Kidney tubule cell (primary cell): ENCODE measurements at regions not wholly inside any gene's neighbourhood (a gene's known extent, or its start where the extent isn't known, plus 50 kb on each side); places are given as distances from the start of the nearest gene placed in this dataset.

Experiments
- DNase-seq: peaks from one replicate; pipeline ENCODE4 v3.0.0-alpha.2; 2018; ENCODE audit warnings: low spot score

DNA sequence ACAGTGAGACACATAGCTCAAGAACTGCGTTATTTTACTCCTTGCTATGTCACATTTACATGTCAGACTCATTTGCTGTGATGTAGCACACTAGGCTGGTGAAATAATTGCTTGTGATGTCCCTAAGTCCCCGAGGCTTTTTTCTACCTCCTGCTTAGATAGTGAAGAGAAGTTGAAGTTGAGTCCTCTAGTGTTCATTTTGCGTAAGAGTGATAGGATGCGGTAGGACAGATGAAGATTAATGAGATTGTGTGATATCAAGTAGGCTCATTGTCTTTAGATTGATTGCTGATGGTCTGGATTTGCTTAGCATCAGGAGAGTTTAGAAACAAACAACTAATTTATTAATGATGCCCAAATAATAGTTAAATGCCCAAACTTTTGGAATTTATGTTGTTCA lies 173.6 kb upstream of the NUDT6 start:
- DNase-seq, result peak; percentile 4

DNA sequence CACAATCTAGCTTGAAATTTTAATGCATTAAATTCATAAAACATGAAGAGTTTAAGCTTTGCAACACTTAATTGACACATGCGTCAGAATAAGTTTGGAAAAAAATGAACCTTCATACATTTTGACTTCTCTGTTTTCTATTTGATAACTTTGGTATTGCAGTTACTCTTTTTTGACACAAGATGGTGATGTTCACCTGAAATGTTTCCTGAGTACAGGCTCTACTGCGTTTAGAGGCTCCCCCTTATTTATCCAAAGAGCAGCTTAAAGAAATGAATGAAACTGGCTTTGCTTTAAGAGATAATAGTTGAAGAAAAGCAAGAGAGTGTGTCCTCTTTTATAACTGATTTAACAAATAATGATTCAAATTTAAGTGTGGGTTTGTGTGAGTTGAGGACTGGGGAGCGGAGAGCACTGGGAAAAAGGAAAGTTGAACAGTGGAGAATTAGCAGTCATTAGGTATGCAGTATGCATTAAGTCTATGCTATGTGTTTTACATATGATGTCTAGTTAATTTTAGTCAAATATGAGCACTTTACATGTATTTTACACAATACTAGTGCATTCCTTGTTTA lies 180.6 kb upstream of the NUDT6 start:
- DNase-seq, result peak; percentile 57

DNA sequence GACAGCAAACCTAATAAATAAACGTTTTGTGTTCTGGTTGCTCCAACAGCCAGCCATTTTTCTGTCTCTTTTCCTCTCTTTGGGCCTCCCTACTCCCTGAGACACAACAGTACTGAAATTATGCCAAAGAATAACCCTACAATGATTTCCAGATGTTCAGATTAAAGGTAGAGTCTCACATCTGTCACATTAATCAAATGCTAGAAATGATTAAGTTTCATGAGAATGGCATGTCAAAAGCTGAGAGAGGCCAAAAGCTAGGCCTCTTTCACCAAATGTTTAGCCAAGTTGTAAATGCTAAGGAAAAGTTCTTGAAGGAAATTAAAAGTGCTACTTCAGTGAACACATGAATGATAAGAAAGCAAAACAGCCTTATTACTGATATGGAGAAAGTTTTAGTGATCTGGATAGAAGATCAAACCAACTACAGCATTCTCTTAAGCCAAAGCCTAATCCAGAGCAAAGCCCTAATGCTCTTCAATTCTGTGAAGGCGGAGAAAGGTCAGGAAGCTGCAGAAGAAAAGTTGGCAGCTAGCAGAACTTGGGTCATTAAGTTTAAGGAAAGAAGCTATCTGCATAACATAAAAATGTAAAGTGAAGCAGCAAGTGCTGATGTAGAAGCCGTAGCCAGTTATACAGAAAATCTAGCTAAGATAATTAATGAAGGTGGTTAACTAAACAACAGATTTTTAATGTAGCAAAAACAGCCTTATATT lies 182.1 kb upstream of the NUDT6 start:
- no peak for DNase-seq

DNA sequence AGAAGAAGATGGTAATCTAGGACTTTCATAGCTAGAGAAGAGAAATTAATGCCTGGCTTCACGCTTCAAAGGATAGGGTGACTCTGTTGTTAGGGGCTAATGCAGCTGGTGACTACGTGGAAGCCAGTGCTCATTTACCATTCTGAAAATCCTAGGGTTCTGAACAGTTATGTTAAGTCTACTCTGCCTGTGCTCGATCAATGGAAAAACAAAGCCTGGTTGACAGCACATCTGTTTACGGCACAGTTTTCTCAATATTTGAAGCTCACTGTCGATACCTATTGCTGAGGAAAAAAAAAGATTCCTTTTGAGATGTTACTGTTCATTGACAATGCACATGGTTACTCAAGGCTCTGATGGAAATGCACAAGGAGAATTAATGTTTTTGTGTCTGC lies 182.6 kb upstream of the NUDT6 start:
- no peak for DNase-seq

DNA sequence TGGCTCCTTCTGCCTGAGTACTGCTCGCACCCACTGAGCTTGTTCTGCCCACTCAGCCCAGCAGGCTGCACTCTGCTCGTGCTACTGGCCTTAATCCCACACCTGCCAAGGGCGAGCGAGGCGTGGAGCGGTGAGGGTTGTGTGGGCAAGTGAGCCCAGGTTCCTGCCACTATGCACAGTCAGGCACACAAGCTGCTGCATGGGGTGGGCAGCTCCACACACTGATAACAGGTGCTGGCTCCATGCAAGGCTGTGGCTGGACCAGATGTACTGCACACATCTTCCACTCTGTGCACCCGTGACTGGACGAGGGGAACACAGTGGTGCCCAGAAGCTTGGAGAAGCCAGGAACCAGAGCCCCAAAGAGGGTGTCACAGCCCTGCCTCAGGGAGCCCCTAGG lies 184.3 kb upstream of the NUDT6 start:
- DNase-seq, result no peak

DNA sequence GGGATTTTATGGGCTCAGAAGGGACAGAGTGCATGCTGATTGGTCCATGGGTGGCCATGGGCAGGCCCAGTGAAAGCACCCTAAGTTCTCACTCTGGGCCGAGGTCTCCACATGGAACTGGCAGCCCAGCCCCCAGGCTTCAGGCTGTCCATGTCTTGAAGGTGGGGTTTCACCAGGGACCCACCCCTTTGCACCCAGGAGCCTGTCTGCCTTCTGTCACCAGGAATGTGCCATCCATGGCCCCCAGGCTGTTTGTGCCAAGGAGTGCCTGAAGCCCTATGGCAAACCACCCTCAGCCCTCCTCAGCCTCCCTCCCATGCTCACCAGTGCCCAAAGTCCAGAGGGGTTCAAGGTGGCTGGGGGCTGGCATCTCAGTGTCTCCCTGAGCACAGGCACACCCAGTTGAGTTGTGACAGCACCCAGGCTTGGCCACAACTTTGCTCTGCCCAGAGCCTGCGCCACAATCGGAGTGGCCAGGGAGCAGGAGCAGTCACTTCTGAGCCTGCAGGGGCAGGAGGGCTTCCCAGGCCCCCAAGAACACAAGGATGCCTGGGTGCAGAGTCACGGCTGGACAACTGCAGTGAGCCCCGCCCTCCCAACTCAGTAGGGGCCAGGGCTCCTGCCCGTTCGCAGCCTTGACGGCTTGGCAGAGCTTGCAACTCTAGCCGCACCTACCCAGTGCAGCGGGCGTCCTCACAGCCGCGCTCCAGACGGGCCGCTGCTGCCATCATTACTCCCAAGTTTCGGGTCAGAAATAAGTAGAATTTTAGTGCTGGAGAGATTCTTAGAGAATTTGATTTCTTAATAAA lies 185.3 kb upstream of the NUDT6 start:
- no peak for DNase-seq

DNA sequence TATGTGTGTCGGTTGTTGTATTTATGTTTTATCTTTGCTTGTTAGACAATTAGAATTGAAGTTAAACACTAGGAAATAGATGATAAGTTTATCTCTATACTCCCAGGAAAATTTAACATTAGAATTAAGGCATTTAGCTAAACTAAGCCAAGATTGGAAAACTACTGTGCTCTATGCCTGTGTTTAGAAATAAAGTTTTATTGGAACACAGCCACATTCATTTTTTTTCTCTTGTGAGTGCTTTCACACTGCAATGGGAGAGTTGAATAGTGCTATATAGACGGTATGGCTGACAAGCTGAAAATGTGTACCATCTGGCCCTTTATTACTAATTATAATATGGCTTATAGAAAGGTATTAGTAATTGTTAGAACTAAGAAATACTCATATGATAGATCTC lies 186.7 kb upstream of the NUDT6 start:
- no peak for DNase-seq

DNA sequence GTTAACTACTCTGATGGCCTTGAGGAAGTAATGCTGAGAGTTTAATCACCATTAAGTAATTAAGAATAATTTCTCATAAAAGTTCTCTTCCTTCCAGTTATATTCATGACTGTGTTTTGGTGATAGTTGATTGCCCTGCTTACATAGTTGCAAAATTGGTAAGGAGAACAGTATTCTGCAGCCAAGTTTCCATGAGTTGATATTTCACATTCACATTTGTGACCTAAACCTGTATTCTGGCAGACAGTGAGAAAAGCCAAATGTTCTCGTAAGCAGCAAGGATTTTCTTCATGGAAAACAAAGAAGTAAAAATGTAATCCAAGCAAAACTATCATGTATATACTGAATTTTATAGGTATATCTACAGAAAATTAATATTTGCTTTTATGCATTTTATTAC lies 187.8 kb upstream of the NUDT6 start:
- DNase-seq, result no peak

DNA sequence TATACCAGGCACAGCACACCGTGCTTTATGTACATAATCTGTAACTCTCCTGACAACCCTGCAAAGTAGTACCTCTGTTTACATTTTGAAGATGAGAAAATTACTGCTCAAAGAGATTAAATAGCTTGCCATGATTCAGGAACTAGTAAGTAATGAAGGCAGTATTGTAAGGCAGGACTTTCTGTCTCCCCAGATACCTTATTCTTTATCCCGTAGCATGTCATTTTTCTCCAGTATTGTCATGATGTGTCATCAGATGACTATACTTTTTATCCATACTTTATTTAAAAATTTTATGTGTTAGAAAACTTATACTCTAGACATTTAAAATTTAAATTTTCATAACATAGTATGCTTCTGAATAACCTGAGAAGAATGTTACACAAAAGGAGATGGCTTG lies 188.3 kb upstream of the NUDT6 start:
- DNase-seq, result no peak

DNA sequence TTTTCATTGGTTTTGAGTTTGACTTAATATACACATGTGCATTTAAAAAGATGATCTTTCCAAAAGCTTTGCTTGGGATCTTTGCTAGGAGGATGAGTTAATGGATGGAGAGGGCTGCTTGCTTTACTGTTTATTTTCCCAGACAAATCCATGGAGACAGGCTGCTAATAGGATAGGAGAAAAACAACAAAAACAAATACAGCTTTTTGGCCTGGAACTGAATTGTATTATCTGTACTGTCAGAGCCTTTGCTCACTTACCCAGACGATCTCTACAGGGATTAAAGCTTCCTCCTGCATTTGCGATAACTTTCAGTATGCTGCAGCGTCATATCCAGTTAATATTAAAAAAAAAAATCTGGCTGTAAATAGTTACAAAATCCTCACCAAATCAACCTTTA lies 190.8 kb upstream of the NUDT6 start:
- DNase-seq, result no peak

DNA sequence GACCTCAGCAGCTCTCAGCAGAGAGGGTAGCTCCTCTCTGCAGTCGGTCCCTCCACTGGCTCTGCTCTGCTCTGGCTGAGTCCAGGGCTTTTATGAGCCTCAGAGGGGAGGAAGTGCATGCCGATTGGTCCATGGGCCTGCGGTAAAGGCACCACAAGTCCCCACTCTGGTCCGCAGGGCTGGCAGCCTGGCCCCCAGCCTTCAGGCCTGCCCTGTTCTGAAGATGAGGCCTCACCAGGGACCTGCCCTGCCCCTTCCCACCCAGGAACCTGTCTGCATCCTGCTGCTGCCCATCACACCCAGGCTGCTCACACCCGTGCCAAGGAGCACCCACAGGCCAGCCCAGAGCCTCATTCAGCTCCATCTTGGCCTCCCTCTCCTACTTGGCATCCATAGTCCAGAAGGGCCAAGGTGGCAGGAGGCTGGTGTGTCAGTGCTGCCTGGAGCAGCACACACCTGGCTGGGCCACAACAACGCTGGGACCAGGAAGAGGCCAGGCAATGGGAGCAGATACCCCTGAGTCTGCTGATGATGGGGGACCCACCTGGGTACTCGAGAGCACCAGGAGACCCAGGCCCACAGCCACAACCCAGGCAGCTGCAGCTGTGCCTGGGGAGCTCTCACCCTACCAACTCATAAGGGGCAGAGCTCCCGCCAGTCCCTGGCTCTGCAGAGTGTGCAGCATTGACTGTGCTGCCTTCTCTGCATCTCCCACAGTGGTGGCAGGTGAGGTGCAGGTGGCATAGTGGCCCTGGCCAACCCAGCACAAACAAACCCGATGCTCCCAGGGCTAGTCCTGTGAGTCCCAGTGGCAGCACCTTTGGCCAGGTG lies 191.9 kb upstream of the NUDT6 start:
- no peak for DNase-seq

DNA sequence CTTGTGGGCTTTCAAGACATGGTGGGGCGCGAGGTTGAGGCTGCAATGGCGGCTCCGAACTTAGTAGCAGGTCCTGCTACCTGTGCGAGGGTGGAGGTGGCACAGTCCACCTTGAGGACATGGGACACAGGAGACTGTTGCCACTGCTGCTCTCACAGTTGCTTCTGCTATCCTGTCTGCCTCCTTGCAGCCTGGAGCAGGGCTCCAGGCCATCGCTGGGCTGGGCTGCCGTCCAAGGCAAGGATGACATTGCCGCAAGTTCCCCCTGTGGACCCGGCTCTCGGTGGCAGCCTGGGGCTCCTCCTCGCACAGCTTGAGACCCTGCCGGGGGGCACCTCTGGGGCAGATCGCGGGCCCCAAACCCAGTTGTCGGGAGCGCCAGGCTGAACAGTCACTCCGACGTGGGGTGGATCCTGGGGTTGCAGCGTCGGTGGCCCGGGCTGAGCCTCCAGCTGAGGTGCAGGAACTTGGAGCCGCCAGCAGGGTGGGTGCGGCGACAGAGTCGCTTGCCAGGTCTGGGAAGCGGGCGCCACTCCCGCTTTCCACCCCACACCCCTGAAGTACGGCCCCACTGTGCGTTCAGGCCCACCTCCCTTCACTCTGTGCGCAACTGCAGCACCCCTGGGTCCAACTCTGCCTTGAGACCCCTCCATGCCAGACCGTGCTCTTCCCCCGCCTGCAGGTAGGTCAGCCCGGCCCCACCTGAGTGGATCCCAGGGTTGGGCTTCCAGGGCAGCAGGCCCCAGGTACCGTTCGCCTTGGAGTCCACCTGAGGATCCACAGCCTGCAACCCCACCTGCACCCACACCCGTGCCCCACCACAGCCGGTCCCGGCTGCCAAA lies 192.7 kb upstream of the NUDT6 start:
- no peak for DNase-seq

DNA sequence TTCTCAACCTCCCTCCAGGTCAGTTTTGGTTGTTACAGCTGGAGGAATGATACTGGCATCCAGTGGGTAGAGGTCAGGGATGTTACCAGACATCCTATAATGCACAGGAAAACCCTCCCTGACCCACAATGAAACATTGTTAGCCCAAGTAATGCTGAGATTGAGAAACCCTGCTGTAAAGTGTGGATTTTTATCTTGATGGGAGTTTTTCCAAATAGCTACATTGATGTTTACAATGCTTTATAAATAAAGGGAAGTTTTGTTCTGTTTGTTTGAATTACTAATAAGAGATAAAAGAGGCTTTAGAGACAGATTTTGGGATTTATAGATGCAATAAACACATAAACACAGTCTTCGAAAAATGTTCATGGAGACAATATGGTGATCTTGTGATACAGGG lies 194.0 kb upstream of the NUDT6 start:
- no peak for DNase-seq

DNA sequence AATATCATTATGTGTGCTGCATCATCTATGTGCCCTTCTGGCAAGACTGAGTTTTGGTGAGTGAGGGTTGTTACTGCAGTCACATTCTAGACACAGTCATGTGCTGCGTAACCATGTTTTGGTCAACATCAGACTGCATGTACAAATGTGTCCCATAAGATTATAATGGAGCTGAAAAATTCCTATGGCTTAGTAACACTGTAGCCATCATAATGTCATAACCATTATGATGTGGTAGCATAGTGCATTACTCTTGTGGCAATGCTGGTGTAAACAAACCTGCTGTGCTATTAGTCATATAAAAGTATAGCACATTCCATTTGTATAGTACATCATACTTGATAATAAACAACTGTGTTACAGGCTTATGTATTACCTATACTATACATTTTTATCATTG lies 198.1 kb upstream of the NUDT6 start:
- peak; percentile 13 for DNase-seq

DNA sequence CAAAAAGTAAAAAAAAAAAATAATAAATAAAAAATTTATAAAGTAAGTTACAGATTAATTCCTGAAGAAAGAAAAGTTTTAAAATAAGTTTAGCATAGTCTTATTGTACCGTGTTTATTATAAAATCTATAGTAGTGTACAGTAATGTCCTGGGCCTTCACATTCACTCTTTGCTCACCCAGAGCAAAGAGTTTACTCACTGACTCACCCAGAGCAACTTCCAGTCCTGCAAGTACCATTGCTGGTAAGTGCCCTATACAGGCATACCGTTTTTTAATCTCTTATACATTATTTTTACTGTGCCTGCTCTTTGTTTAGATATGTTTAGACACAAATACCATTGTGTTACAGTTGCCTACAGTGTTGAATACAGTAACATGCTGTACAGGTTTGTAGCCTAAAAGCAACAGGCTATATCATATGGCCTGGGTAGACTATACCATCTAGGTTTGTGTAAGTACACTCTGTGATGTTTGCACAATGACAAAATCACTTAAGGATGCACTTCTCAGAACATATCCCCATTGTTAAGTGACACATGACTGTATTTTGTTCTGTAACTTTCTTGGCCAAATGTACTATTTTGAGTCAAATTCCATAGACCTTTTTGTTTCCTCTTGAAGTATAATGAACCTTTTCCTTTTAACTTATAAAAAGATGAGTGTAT lies 199.0 kb upstream of the NUDT6 start:
- no peak for DNase-seq

DNA sequence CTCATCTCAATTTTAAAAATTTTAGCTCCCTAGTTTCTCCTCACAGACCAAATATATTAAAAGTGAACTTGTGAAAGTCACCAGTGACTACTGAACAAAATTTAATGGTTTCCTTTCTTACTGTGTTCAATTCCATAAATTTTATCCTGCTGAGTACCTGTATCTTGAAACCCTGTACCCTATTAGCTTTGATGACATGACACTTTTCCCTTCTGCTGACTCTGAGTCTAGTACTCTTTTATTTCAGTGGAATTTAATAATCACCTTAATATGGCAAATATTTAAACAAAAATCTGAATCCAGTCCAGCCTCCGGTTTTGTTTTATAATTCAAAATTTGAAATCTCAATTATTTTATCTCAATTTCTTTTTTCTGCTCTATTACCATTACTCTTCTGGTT lies 203.1 kb upstream of the NUDT6 start:
- no peak for DNase-seq

DNA sequence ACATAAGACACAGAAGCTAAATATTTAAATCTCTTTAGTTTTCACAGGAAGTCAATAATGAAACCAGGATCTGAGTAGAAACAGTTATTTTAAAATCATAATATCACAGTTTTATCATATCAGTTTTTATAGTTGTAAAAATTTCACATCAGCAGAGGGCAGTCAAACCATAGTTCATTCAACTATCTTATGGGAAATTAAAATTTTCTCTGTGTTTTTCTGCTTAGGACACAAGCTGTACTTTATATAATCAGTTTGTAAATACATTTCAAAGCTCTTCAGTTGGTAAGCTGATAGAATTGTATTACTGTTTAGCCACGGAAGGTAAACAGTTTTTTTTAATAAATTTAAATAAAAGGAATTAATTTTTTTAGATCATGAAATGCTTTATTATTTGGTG lies 204.8 kb upstream of the NUDT6 start:
- no peak for DNase-seq

DNA sequence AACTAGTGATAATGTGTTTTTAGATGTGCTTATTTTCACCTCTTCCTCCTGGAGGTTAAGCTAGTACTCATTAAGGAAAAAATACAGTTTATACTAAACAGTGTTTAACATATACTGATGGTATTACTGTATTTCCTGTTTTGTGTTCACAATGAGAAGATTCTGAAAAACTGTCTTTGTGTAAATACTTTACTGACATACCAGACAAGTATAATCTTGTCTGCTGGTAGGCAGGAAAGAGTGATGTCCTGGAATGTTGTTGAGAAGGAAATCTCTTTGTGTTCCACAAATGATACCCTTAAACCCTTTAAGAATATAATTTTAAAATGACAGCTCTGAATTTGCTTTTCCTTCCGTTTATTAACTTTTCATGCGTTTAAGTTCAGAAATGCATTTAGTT lies 205.5 kb upstream of the NUDT6 start:
- no peak for DNase-seq

DNA sequence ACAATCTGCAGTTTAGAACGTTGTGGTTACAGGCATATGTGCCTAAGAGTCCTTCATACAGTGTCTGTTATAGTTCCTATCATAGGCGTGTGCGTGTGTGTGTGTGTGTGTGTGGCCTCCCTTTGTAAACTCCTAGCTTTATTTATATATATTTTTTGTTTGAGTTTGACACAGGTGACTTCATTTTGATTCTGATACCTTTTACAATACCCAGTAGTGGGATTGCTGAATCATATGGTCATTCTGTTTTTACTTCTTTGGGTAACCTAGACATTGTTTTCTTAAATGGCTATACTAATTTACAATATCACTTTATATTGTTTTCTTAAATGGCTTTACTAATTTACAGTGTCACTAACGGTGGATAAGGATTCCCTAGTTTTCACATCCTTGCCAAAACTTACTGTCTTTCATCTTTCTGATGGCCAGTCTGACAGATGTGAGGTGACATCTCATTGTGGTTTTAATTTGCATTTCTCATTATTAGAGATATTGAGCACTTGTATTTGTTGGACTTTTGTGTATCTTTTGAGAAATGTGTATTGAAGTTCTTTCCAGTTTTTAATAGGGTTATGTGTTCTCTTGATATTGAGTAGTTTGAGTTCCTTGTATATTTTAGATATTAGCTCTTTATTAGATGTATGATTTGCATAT lies 211.1 kb upstream of the NUDT6 start:
- DNase-seq, result no peak

DNA sequence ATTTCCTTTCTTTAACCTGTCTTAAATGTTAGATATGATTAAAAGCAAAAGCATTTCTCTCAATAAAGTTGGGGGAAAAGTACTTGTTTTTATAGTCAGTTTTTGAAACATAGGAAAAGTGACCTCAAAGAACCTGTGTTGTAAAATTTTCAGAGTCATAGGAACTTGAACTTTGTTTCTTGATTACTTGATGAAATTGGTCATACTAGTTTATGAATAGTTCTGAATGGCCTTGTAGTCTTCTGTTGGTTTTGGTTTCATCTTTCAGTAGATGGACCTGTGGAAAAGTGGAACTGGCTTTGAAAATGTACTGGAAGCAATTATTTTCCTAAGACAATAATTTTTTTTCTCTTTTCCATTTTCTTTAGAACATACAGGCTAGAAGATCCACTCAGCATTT lies 222.2 kb upstream of the NUDT6 start:
- no peak for DNase-seq

DNA sequence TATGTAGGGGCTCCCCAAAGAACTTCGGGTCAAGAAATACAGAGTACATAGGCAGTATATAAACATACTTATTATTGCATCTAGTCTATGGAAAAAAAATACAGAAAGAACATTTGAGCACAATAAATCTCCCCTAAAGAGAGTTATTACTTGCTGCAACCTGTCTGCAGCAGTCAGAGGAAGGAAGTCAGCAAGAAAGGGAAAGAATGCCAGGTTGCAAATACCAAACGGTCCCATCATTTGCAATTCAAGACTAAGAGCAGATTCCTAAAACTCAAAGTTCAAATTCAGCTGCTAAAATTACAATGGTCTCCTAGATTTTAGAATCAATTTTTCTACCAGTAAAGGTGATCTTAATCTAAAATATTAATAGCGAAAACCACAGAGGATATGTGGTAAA lies 236.2 kb upstream of the NUDT6 start:
- DNase-seq, result no peak
